G401.6 (cell line): ENCODE measurements at regions not wholly inside any gene's neighbourhood (a gene's known extent, or its start where the extent isn't known, plus 50 kb on each side); places are given as distances from the start of the nearest gene placed in this dataset.
"Not testable (repeated sequence)": the region's sequence is repeated elsewhere in the genome, so short reads cannot be mapped to it uniquely, and the experiment has no call there.

Experiments used
- FAIRE-seq: peaks from 2 replicates; lab custom pipeline; 2012; peaks lifted over from hg19 to GRCh38; lab: Jason Lieb, UNC

- no peak for FAIRE-seq
Observed at GRCh38 chr4:32574803-32575202, 1854.6 kb downstream of the PCDH7 start.

GRCh38 chr4:32589097-32589496 lies 1868.9 kb downstream of the PCDH7 start:
- FAIRE-seq = no peak

GRCh38 chr4:32589853-32590252 lies 1869.7 kb downstream of the PCDH7 start:
- no peak for FAIRE-seq

GRCh38 chr4:32597354-32597753 lies 1877.2 kb downstream of the PCDH7 start:
- no peak for FAIRE-seq

- no peak for FAIRE-seq
Observed at GRCh38 chr4:32601848-32602247, 1881.7 kb downstream of the PCDH7 start.

- no peak for FAIRE-seq
Observed at GRCh38 chr4:32607978-32608377, 1887.8 kb downstream of the PCDH7 start.

GRCh38 chr4:32624943-32625603 lies 1904.9 kb downstream of the PCDH7 start:
- FAIRE-seq = no peak

- no peak for FAIRE-seq
Observed at GRCh38 chr4:32625687-32626337, 1905.6 kb downstream of the PCDH7 start.

GRCh38 chr4:32631831-32632230 lies 1911.7 kb downstream of the PCDH7 start:
- no peak for FAIRE-seq

GRCh38 chr4:32633421-32633820 lies 1913.3 kb downstream of the PCDH7 start:
- FAIRE-seq = no peak

- FAIRE-seq = no peak
Observed at GRCh38 chr4:32645653-32646052, 1925.5 kb downstream of the PCDH7 start.

- FAIRE-seq = no peak
Observed at GRCh38 chr4:32658019-32658418, 1937.8 kb downstream of the PCDH7 start.

GRCh38 chr4:32661229-32661628 lies 1941.1 kb downstream of the PCDH7 start:
- FAIRE-seq = no peak

- no peak for FAIRE-seq
Observed at GRCh38 chr4:32662803-32663202, 1942.6 kb downstream of the PCDH7 start.

GRCh38 chr4:32672359-32672758 lies 1952.2 kb downstream of the PCDH7 start:
- FAIRE-seq = no peak

- no peak for FAIRE-seq
Observed at GRCh38 chr4:32680946-32681345, 1960.8 kb downstream of the PCDH7 start.

- no peak for FAIRE-seq
Observed at GRCh38 chr4:32684160-32684559, 1964.0 kb downstream of the PCDH7 start.

- FAIRE-seq = no peak
Observed at GRCh38 chr4:32686123-32686522, 1966.0 kb downstream of the PCDH7 start.

- FAIRE-seq = no peak
Observed at GRCh38 chr4:32689518-32689917, 1969.3 kb downstream of the PCDH7 start.

- no peak for FAIRE-seq
Observed at GRCh38 chr4:32697281-32697814, 1977.2 kb downstream of the PCDH7 start.

GRCh38 chr4:32700838-32701237 lies 1980.7 kb downstream of the PCDH7 start:
- no peak for FAIRE-seq

- FAIRE-seq = no peak
Observed at GRCh38 chr4:32706893-32707292, 1986.7 kb downstream of the PCDH7 start.

- not testable (repeated sequence) for FAIRE-seq
Observed at GRCh38 chr4:32716090-32716620, 1996.0 kb downstream of the PCDH7 start.
